Mucosa of descending colon (tissue), 3 donors: ENCODE measurements at regions not wholly inside any gene's neighbourhood (a gene's known extent, or its start where the extent isn't known, plus 50 kb on each side); places are given as distances from the start of the nearest gene placed in this dataset.

Experiments
- ATAC-seq: fragments of 200-7000 bp; cut with Tn5 transposase; one replicate; pipeline ENCODE4 v1.9.1; 2020; ENCODE audit warnings: mild to moderate bottlenecking, moderate library complexity
- DNase-seq, 3 donors: peaks; one replicate each; pipeline ENCODE4 v3.0.0-alpha.2; 2020
- H3K36me3 ChIP-seq: fragments of 200-600 bp; one replicate; pipeline ENCODE4 v1.8.0; 2021; ENCODE audit warnings: low read depth, mild to moderate bottlenecking
- H3K4me1 ChIP-seq: fragments of 200-600 bp; one replicate; pipeline ENCODE4 v1.8.0; 2021; ENCODE audit warnings: low read depth, mild to moderate bottlenecking
- H3K4me3 ChIP-seq: fragments of 200-600 bp; one replicate; pipeline ENCODE4 v1.8.0; 2021; ENCODE audit warnings: mild to moderate bottlenecking
- H3K9me3 ChIP-seq: fragments of 200-600 bp; one replicate; pipeline ENCODE4 v1.8.0; 2021; ENCODE audit warnings: mild to moderate bottlenecking
- intact Hi-C, 2 donors: fragments of 100-400 bp; cut with DNase I in 1 of 2; cut with micrococcal nuclease in 1 of 2; formaldehyde crosslinking; loops; one replicate each; pipeline versions ENCODE4 v1.11.0 to v1.11.1; 2022; cut with DNase I, micrococcal nuclease
- TF ChIP-seq, protein P1 (sequence below): fragments of 200-600 bp; IDR thresholded peaks from one replicate; pipeline ENCODE4 v1.8.0; 2022; ENCODE audit warnings: antibody characterized with exemption, mild to moderate bottlenecking
- donor health status: DM: no; HTN: no; CAD: no; lungs with moderate emphysema.
- donor health status: DM: no; HTN: no; CAD: no.
- donor health status: DM: no; HTN: yes; CAD: no.

DNA sequence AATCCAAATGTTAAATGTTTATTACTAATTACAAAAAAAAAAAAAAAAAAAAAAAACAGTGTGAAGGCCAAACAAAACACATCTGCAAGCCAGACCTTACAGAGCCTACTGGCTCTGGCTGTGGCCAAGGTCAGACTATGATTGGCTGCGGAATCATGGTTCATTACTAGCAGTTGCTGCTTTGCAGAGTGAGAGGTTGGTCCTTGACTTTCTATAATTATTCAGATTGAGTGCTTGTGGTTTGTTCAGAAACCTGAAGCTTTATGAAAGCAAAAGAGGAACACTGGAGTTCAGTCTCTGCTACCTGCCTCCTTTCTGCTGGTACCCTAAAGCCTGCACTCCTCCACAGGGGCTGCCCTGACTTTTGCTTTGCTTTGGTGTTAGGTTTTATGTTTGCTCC lies 550.9 kb downstream of the BCL11B start:
- no peak for DNase-seq
- Histone ChIP-seq H3K4me1 (no peaks in the 10 kb centered on the region), H3K9me3 (no peaks in the 10 kb centered on the region), H3K4me3 (no peak overlapping the region), H3K36me3 (no peaks in the 10 kb centered on the region)
- no peak for ATAC-seq
- TF ChIP-seq, protein P1, sequence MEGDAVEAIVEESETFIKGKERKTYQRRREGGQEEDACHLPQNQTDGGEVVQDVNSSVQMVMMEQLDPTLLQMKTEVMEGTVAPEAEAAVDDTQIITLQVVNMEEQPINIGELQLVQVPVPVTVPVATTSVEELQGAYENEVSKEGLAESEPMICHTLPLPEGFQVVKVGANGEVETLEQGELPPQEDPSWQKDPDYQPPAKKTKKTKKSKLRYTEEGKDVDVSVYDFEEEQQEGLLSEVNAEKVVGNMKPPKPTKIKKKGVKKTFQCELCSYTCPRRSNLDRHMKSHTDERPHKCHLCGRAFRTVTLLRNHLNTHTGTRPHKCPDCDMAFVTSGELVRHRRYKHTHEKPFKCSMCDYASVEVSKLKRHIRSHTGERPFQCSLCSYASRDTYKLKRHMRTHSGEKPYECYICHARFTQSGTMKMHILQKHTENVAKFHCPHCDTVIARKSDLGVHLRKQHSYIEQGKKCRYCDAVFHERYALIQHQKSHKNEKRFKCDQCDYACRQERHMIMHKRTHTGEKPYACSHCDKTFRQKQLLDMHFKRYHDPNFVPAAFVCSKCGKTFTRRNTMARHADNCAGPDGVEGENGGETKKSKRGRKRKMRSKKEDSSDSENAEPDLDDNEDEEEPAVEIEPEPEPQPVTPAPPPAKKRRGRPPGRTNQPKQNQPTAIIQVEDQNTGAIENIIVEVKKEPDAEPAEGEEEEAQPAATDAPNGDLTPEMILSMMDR, result no peak
- intact Hi-C loops, result no loop called here

DNA sequence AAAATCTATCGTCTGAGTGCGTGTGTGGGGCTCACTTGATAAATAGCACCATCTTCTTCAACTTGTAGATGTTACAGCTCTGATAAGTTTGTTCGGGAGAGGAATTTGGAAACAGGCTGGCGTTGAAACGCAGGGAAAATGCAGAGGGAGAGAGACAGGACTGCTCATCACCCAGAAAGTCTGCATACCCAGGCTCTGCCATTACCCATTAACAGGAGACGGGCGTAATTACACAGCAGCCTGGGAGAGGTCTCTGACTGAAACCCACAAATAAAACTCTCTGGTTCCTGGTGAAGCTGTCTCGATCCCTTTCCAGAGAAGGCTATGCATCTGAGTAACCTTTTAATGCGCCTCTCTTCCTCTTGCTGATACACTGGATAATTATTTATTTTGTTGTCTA lies 547.3 kb downstream of the BCL11B start:
- intact Hi-C loops, result no loop called here
- DNase-seq (no peak), ATAC-seq (no peak)
- TF ChIP-seq, protein P1, result no peak
- H3K4me3 ChIP-seq, result no peak overlapping the region
- H3K9me3 ChIP-seq, result no peaks in the 10 kb centered on the region
- no peaks in the 10 kb centered on the region for H3K36me3 ChIP-seq
- no peaks in the 10 kb centered on the region for H3K4me1 ChIP-seq

DNA sequence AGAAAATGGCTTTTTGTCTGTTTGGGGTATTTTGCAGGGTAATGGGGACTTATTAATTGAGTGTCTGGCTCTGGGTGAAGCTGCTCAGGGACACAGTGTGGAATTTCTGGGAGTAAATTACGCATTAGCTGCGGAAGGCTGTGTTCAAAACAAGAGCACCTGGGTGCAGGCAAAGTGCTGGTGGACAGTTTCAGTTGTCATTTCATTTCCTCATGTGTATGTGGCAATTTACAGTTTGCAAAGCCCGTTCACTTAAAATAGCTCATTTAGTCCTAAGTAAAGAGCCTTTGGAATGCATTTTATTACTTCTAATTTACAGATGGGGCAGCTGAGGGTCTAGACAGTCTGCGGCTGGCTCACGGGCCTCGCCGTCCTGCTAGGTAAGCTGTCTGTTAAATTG lies 546.8 kb downstream of the BCL11B start:
- H3K4me3 ChIP-seq, result no peak overlapping the region
- DNase-seq (no peak), ATAC-seq (no peak)
- no peaks in the 10 kb centered on the region for H3K4me1 ChIP-seq
- TF ChIP-seq, protein P1, result no peak
- no peaks in the 10 kb centered on the region for H3K9me3 ChIP-seq
- H3K36me3 ChIP-seq, result no peaks in the 10 kb centered on the region
- intact Hi-C loops, result no loop called here

DNA sequence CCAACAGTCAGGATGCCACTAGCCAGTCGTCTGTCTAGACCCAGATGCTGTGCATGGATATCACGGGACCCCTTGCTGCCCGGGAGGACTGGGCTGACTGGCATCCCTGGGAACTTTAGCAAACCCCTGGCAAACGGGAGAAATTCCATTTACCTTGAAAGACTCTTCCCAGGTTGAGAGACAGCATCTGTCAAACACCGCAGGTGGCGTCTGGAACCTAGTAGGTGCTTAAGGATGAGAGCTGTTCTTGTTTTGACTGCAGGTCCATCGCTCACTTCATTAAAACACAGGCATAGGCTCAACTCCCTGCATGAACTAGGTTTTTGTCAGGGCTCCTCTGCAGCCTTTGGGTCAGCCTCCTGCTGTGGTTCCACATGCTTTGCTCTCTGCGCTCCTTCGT lies 546.3 kb downstream of the BCL11B start:
- intact Hi-C loops, result no loop called here
- TF ChIP-seq, protein P1, result no peak
- Histone ChIP-seq H3K36me3 (no peaks in the 10 kb centered on the region), H3K4me1 (no peaks in the 10 kb centered on the region), H3K4me3 (no peak overlapping the region), H3K9me3 (no peaks in the 10 kb centered on the region)
- no peak for DNase-seq
- ATAC-seq, result no peak

DNA sequence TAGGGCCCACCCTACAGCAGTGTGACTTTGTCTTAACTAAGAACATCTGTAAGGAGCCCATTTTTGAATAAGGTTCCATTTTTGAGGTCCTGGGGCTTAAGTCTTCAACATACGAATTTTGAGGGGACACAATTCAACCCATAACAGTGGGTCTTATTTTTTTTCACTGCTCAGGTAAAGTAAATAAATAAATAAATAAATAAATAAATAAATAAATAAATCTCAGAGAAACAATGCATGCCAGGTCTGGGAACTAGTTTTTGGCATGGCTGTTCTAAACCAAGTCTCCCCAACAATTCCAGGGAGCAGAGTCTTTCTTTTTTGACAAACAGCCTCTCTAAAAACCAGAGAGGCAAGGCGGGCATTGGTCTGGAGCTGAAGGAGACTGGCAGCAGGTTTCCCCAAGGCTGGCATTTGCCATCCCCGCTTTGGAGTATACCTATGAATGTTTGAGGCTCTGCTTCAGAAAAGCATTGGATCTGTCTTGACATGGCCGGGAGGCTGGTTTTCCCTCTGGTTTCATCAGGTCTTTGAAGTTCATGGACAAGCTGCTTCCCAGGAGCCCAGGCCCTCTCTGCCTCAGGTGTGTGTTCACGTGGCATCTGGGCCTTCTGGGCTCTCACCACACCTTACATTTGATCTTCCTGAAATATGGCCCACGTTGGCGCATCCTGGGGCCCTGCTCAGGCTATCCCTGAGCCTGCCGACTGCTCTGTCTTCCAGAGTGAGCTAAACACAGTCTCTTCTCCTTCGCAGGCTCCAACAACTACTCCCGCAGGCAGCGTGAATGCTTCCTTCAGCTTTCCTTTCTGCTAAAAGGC lies 545.2 kb downstream of the BCL11B start:
- no peak for ATAC-seq
- Histone ChIP-seq H3K4me1 (no peaks in the 10 kb centered on the region), H3K36me3 (no peaks in the 10 kb centered on the region), H3K9me3 (no peaks in the 10 kb centered on the region), H3K4me3 (no peak overlapping the region)
- TF ChIP-seq, protein P1, result no peak
- DNase-seq, result no peak
- intact Hi-C loops, result no loop called here
